GM12878 (cell line): ENCODE measurements at regions not wholly inside any gene's neighbourhood (a gene's known extent, or its start where the extent isn't known, plus 50 kb on each side); places are given as distances from the start of the nearest gene placed in this dataset.

ENCODE experiments used
- ATAC-seq: fragments of 200-7000 bp; cut with Tn5 transposase; 3 replicates; pipeline ENCODE4 v1.9.1; 2020; ENCODE audit warnings: mild to moderate bottlenecking, moderate library complexity
- BruUV-seq: library from RNA; stranded (reverse); fragments of 400-500 nt; replicated peaks from 2 replicates; lab custom pipeline; 2021; lab: Mats Ljungman, UMichigan
- CTCF ChIA-PET: fragments of 300-600 bp; sonication (Branson Sonifier 250); formaldehyde crosslinking; extraction: SDS; loops from one replicate; lab custom pipeline; 2021; ENCODE audit warnings: inconsistent platforms; lab: Yijun Ruan, JAX
- POLR2A ChIA-PET: fragments of 350-600 bp; formaldehyde crosslinking; extraction: SDS; loops from one replicate; lab custom pipeline; 2021; ENCODE audit warnings: inconsistent platforms; lab: Charles Lee
- RAD21 ChIA-PET: fragments of 300-600 bp; sonication (Branson Sonifier 250); formaldehyde crosslinking; loops from one replicate; lab custom pipeline; 2023; ENCODE audit warnings: antibody characterized with exemption; ENCODE audit not compliant: unreplicated experiment; lab: Charles Lee
- SMC1A ChIA-PET: fragments of 300-600 bp; sonication (Branson Sonifier 250); formaldehyde crosslinking; loops from one replicate; lab custom pipeline; 2023; ENCODE audit not compliant: unreplicated experiment, uncharacterized antibody; lab: Charles Lee
- DNase-seq: peaks from one replicate; pipeline ENCODE4 v3.0.0-alpha.2; 2011; ENCODE audit warnings: low read depth, low spot score
- FAIRE-seq: peaks from 3 replicates; lab custom pipeline; 2011; peaks lifted over from hg19 to GRCh38; lab: Jason Lieb, UNC
- H2AFZ ChIP-seq: 2 replicates; pipeline ENCODE4 v1.6.0; 2011; ENCODE audit warnings: low read depth, low read length, control low read depth; ENCODE audit not compliant: control insufficient read depth
- H3K27ac ChIP-seq: 2 replicates; pipeline ENCODE4 v1.5.1; 2011; ENCODE audit warnings: control low read depth; ENCODE audit not compliant: control insufficient read depth, insufficient read depth
- H3K27me3 ChIP-seq, 2 experiments: replicated peaks in 1 of 2; 2 replicates each; pipeline versions ENCODE4 v1.6.0 to v1.6.1; 2011; ENCODE audit warnings: low read length in 1 of 2; ENCODE audit not compliant: control insufficient read depth in 2 of 2, insufficient read depth in 2 of 2
- H3K36me3 ChIP-seq, 2 experiments: 2 replicates each; pipeline ENCODE4 v1.5.1; 2011; ENCODE audit warnings: low read length in 1 of 2; ENCODE audit not compliant: control insufficient read depth in 2 of 2, insufficient read depth in 2 of 2
- H3K4me1 ChIP-seq: 2 replicates; pipeline ENCODE4 v1.6.1; 2011; ENCODE audit warnings: mild to moderate bottlenecking, low read length, moderate library complexity, mixed read lengths; ENCODE audit not compliant: control insufficient read depth, insufficient read depth
- H3K4me2 ChIP-seq: 2 replicates; pipeline ENCODE4 v1.6.0; 2011; ENCODE audit warnings: control low read depth; ENCODE audit not compliant: control insufficient read depth, insufficient read depth
- H3K4me3 ChIP-seq: fragments of 200-600 bp; sonication (generic); 2 replicates; pipeline ENCODE4 v1.5.1; 2016
- H3K79me2 ChIP-seq: 2 replicates; pipeline ENCODE4 v1.6.0; 2011; ENCODE audit warnings: low read length; ENCODE audit not compliant: control insufficient read depth, insufficient read depth
- H3K9ac ChIP-seq: 2 replicates; pipeline ENCODE4 v1.8.0; 2011; ENCODE audit warnings: low read length, control low read depth, mixed read lengths; ENCODE audit not compliant: control insufficient read depth, insufficient read depth
- H3K9me3 ChIP-seq: replicated peaks from 3 replicates; pipeline ENCODE4 v1.5.1; 2011; ENCODE audit warnings: mild to moderate bottlenecking, low read length; ENCODE audit not compliant: control insufficient read depth, insufficient read depth
- H4K20me1 ChIP-seq: 2 replicates; pipeline ENCODE4 v1.6.0; 2011; ENCODE audit not compliant: control insufficient read depth, insufficient read depth
- BACH1 ChIP-seq: fragments of 450-650 bp; IDR thresholded peaks from 2 replicates; pipeline ENCODE4 v1.6.1; 2017; ENCODE audit warnings: mild to moderate bottlenecking, borderline replicate concordance
- CEBPZ ChIP-seq: fragments of 150-350 bp; IDR thresholded peaks from 2 replicates; pipeline ENCODE4 v1.6.1; 2016; ENCODE audit warnings: low read depth, low read length
- E2F8 ChIP-seq: fragments of 450-650 bp; IDR thresholded peaks from 2 replicates; pipeline ENCODE4 v1.6.1; 2018; ENCODE audit warnings: mild to moderate bottlenecking, low read depth, moderate library complexity; ENCODE audit not compliant: partially characterized antibody
- EGR1 ChIP-seq, 2 experiments: IDR thresholded peaks; 1 replicate in 1 of 2; 2 replicates in 1 of 2; pipeline ENCODE4 v1.6.1; 2011 to 2012; ENCODE audit warnings: low read depth in 2 of 2, low read length in 2 of 2, borderline replicate concordance in 1 of 2, mild to moderate bottlenecking in 1 of 2, moderate library complexity in 1 of 2
- EP300 ChIP-seq, 2 experiments: fragments of 150-350 bp in 1 of 2; IDR thresholded peaks; 2 replicates each; pipeline ENCODE4 v1.6.1; 2011 to 2012; ENCODE audit warnings: low read depth in 2 of 2, low read length in 2 of 2, borderline replicate concordance in 1 of 2, improper control_type of control experiment in 1 of 2, inconsistent platforms in 1 of 2; ENCODE audit not compliant: control insufficient read depth in 1 of 2
- ETV6 ChIP-seq, 2 experiments: fragments of 450-650 bp in 1 of 2; IDR thresholded peaks in 1 of 2; conservative IDR thresholded peaks in 1 of 2; 2 replicates each; pipeline ENCODE4 v1.6.1; 2014; ENCODE audit warnings: antibody characterized with exemption in 1 of 2, borderline replicate concordance in 1 of 2, low read depth in 1 of 2, mild to moderate bottlenecking in 1 of 2, moderate library complexity in 1 of 2
- GABPA ChIP-seq: IDR thresholded peaks from 2 replicates; pipeline ENCODE4 v1.6.1; 2014; ENCODE audit warnings: antibody characterized with exemption, low read depth, mild to moderate bottlenecking, inconsistent platforms
- LARP7 ChIP-seq: fragments of 450-650 bp; IDR thresholded peaks from 2 replicates; pipeline ENCODE4 v1.6.1; 2017; ENCODE audit warnings: mild to moderate bottlenecking
- PAX8 ChIP-seq: fragments of 450-650 bp; IDR thresholded peaks from 2 replicates; pipeline ENCODE4 v1.6.1; 2017; ENCODE audit warnings: mild to moderate bottlenecking, moderate library complexity
- RCOR1 ChIP-seq: conservative IDR thresholded peaks from 2 replicates; pipeline ENCODE4 v1.6.1; 2012; ENCODE audit warnings: low read depth, low read length, improper control_type of control experiment
- SMC3 ChIP-seq: IDR thresholded peaks from 2 replicates; pipeline ENCODE4 v1.6.1; 2011; ENCODE audit warnings: low read length, improper control_type of control experiment, borderline replicate concordance
- TAF1 ChIP-seq: IDR thresholded peaks from 2 replicates; pipeline ENCODE4 v1.6.1; 2011; ENCODE audit warnings: mild to moderate bottlenecking, low read depth, low read length, borderline replicate concordance
- TBL1XR1 ChIP-seq: IDR thresholded peaks from 2 replicates; pipeline ENCODE4 v1.6.1; 2012; ENCODE audit warnings: low read depth, low read length, improper control_type of control experiment
- WGBS: methylation state at CpG from one replicate; pipeline ENCODE4 v1.1.6; 2016; ENCODE audit warnings: low lambda C conversion rate; ENCODE audit not compliant: insufficient replicate concordance, insufficient coverage; ENCODE audit errors: missing lambda C conversion rate; 5-methylcytosine and 5-hydroxymethylcytosine counted together
- in situ Hi-C: fragments of 300-500 bp; cut with MboI; formaldehyde crosslinking; loops from 9 replicates; pipeline ENCODE4 v1.14.3; 2018; ENCODE audit warnings: mixed read lengths
- intact Hi-C: fragments of 100-400 bp; cut with micrococcal nuclease; formaldehyde crosslinking; loops from one replicate; pipeline ENCODE4 v1.14.2; 2022; ENCODE audit not compliant: unreplicated experiment
- TF ChIP-seq, protein P1 (sequence below), 3 experiments: IDR thresholded peaks in 2 of 3; conservative IDR thresholded peaks in 1 of 3; 2 replicates each; pipeline ENCODE4 v1.5.1; 2011; ENCODE audit warnings: low read depth in 3 of 3, low read length in 3 of 3, mild to moderate bottlenecking in 3 of 3, control low read depth in 2 of 3, moderate library complexity in 2 of 3, inconsistent platforms in 1 of 3, mixed read lengths in 1 of 3; ENCODE audit not compliant: control insufficient read depth in 2 of 3, insufficient read depth in 1 of 3; ENCODE audit errors: extremely low read depth in 1 of 3

DNA sequence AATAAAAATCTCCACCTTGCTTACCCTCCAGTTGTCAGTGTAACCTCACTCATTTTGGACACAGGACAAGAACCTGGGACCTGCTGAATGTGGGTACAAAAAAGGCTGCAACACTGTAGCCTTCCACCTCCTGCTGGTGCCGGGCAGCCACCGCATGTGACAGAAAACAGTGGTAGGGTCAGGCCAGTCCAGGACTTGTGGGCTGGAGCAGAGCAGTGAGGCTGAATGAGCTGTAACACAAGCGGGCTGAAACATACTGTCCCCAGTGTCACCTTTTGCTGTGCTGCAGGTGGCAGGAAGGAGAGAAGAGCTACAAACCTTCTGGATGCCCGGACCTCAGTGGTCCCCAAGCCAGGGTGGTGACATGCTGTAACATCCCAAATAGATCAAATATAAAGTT, 465.4 kb upstream of the FOXG1 start:
- H3K9ac ChIP-seq, result no peak overlapping the region
- H3K4me3 ChIP-seq, result no peak overlapping the region
- ChIA-PET CTCF (no interaction called here), RAD21 (no interaction called here), SMC1A (no interaction called here), POLR2A (no interaction called here)
- no peak overlapping the region for H2AFZ ChIP-seq
- no peaks in the 10 kb centered on the region for H3K36me3 ChIP-seq
- DNase-seq (no peak), ATAC-seq (no peak), FAIRE-seq (no peak)
- no TSS peak for BruUV-seq
- intact Hi-C loops, result no loop called here
- no peaks in the 10 kb centered on the region for H4K20me1 ChIP-seq
- no peak overlapping the region for H3K4me2 ChIP-seq
- H3K79me2 ChIP-seq, result no peaks in the 10 kb centered on the region
- no peaks in the 10 kb centered on the region for H3K4me1 ChIP-seq
- in situ Hi-C loops, result no loop called here
- no peaks in the 10 kb centered on the region; the same call in 2 of the 3 replicates for H3K9me3 ChIP-seq
- no peaks in the 10 kb centered on the region for H3K27me3 ChIP-seq
- 43% methylated on average over 4 of the region's 4 CpGs for WGBS
- H3K27ac ChIP-seq, result no peak overlapping the region
- no peak for TF ChIP-seq EGR1 (IDR thresholded peaks at IDR 0.05; ENCODE audit: borderline replicate concordance in 1 of 2, low read depth in 2 of 2, low read length in 2 of 2)
- TF ChIP-seq LARP7, result no peak
- no peak for TF ChIP-seq BACH1
- TF ChIP-seq TAF1, result no peak
- no peak for TF ChIP-seq PAX8
- TF ChIP-seq RCOR1, result no peak
- TF ChIP-seq CEBPZ, result no peak
- no peak for TF ChIP-seq ETV6 (conservative IDR thresholded peaks at IDR 0.05 in 1 of 2, IDR thresholded peaks at IDR 0.05 in 1 of 2; ENCODE audit: borderline replicate concordance in 1 of 2, low read depth in 1 of 2)
- no peak for TF ChIP-seq EP300 (IDR thresholded peaks at IDR 0.05; ENCODE audit: borderline replicate concordance in 1 of 2, control insufficient read depth in 1 of 2, low read depth in 2 of 2, low read length in 2 of 2)
- no peak for TF ChIP-seq TBL1XR1
- no peak for TF ChIP-seq E2F8
- no peak for TF ChIP-seq SMC3
- no peak for TF ChIP-seq GABPA
- TF ChIP-seq, protein P1, sequence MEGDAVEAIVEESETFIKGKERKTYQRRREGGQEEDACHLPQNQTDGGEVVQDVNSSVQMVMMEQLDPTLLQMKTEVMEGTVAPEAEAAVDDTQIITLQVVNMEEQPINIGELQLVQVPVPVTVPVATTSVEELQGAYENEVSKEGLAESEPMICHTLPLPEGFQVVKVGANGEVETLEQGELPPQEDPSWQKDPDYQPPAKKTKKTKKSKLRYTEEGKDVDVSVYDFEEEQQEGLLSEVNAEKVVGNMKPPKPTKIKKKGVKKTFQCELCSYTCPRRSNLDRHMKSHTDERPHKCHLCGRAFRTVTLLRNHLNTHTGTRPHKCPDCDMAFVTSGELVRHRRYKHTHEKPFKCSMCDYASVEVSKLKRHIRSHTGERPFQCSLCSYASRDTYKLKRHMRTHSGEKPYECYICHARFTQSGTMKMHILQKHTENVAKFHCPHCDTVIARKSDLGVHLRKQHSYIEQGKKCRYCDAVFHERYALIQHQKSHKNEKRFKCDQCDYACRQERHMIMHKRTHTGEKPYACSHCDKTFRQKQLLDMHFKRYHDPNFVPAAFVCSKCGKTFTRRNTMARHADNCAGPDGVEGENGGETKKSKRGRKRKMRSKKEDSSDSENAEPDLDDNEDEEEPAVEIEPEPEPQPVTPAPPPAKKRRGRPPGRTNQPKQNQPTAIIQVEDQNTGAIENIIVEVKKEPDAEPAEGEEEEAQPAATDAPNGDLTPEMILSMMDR (IDR thresholded peaks at IDR 0.05 in 2 of 3, conservative IDR thresholded peaks at IDR 0.05 in 1 of 3; ENCODE audit: control insufficient read depth in 2 of 3, extremely low read depth in 1 of 3, insufficient read depth in 1 of 3, low read depth in 3 of 3, low read length in 3 of 3), result no peak
